Stimulated activated CD8-positive, alpha-beta memory T cell treated with anti-CD3 and anti-CD28 coated beads, Interleukin-7, amount 100 ng/mL, for 24 hours (primary cell): ENCODE measurements at regions not wholly inside any gene's neighbourhood (a gene's known extent, or its start where the extent isn't known, plus 50 kb on each side); places are given as distances from the start of the nearest gene placed in this dataset.

Experiments
- DNase-seq: peaks from one replicate; pipeline ENCODE4 v3.0.0-alpha.2; 2020; ENCODE audit warnings: low read depth

- DNase-seq, result no peak
Measured at GRCh38 chr11:32204751-32205150, 113.9 kb downstream of the RCN1 start.

DNA sequence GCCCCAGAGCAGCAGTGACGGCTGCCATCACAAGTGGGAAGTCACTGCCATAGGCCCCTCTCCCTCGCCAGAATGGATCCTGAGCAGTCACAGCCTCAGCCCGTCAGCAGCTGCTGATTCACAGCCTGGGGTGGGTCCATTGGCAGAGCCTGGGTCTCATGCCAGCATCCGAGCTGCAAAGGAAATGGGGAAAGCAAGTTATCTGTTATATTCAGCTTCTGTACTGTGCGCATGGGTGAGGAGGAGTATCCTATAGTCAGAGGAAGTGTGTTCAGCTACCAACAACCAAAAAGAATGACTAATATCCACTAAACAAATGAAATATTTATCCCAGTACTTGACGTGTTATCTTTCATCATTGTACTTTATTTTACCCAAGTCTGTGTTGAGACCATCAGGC is 119.7 kb downstream of the RCN1 start:
- DNase-seq, result no peak

- DNase-seq, result no peak
Measured at GRCh38 chr11:32213223-32213622, 122.3 kb downstream of the RCN1 start.

- DNase-seq, result no peak
Measured at GRCh38 chr11:32215157-32215556, 124.3 kb downstream of the RCN1 start.

DNA sequence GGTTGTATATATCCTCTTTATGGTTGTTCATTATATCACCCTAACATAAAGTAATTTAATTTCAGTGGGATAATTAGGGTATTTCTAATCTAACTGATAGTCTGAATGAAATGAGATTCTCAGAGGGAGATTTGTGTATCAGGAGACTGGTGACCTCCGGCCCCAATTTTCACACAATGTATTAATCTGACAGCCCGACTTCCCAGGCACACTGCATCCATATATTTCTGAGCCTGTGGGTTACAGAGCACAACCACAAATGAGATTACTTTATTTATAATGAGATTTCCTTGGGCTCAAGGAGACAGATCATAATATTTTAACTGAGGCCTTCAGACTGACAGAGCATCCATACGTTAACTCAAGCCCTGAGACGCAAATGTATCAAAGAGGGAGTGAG is 125.9 kb downstream of the RCN1 start:
- DNase-seq, result no peak

GRCh38 chr11:32219320-32219719 is 128.4 kb downstream of the RCN1 start:
- DNase-seq, result no peak

GRCh38 chr11:32221476-32222032 is 130.7 kb downstream of the RCN1 start:
- no peak for DNase-seq

DNA sequence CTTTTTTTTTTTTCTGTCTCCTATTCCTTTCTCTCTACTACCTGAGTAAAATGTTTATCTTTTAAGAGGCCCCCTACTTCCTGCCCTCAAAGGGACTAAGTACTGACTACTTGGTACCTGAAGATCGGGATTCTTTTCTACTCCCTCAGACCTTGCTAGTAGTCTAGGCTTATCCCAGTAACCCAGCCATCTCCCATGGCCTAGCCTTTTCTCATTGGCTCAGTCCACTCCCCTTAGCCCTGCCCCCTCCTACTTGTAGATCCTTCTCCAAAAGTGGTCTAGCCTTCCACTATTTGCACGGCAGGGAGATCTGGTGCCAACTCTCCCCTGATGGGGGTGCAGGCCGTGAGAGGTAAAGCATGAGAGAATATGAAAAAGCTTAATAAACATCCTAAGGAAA is 133.7 kb downstream of the RCN1 start:
- no peak for DNase-seq

- DNase-seq, result no peak
Measured at GRCh38 chr11:32225571-32226285, 134.9 kb downstream of the RCN1 start.

- no peak for DNase-seq
Measured at GRCh38 chr11:32226480-32226879, 135.6 kb downstream of the RCN1 start.

DNA sequence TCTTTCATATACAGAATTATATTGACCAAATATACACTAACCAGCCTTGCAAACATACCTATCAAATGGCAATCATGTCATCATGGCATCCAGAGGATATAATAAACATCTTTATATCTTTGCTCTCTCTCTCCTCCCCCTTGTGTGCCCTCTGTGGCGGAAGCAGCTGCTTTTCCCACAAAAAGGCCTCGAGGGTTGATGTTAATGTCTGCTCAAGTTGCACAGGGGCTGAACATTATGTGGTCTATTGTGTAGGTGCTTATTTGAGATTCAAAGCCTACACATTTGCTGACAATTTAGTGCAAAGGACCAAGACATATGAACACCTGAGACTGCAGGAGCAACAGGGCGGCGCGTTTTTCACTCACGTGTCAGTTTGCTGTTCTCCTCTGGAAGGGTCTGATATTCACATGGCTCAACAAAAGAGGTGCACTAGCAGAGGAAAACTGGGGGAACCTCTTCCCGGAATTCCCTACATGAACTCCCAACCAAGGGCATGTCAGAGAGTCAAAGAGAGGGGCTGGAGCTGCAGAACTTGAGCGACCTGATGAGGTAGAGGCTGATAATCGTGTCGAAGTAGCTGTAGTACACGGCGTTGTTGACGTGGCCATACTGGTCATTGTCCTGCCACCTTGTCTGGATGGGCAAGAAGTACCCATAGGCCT is 138.8 kb downstream of the RCN1 start:
- DNase-seq, result no peak

DNA sequence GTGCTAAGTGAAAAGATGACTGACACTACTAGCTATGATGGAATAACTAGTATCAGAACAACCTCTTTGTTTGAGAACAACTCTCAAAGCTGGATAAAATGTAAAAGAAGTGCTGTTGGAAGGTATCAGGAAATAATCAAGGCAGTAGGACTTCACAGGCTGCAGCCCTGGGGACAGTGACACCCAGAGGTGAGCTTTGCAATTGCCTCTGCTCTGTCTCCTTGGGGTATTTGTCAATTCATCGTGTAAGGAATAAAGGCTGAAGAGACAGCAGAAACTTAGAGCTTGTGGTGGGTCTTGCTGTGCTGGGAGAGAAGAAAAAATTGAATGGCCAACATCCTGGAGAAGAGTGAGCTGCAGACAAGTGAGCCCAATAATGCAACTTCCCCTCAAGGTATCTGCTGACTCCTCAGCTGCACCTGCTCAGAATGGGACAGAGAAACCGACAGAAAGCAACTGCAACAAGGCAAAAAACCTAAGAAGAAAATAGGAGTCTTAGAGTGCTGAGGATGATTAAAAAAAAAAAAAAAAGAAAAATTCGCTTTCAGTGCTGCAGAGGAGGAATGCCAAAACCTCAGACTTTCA is 141.1 kb downstream of the RCN1 start:
- DNase-seq, result no peak

DNA sequence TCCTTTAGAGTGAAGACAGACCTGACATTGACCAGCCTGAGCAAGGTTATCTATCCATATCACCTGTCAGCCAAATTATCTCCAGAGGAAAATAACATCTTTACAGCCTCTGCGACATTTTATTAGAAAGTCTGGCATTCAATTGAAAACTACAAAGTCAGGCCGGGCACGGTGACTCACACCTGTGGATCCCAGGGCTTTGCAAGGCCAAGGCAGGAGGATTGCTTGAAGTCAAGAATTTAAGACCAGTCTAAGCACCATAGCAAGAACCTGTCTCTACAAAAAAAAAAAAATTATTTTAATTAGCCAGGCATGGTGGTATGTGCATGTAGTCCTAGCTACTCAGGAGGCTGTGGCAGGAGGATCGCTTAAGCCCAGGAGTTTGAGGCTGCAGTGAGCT is 141.6 kb downstream of the RCN1 start:
- no peak for DNase-seq

- no peak for DNase-seq
Measured at GRCh38 chr11:32233276-32233675, 142.4 kb downstream of the RCN1 start.

DNA sequence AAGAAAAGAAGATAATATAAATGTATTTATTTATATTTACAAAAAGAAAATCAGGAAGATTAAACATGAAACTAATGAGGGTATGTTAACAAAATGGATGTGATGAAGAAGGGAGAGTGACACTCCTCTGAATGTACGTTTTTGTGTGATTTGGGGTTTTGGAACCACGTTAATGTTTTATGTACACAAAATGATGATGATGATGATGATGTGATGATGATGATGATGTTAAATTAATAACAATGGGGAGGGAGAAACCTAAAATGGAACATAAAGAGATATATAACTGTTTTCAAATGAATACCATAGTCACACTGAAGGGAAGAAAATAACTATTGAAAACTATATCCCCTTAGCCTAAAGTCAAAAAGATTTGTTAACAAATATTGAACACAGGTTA is 143.1 kb downstream of the RCN1 start:
- DNase-seq, result no peak

- DNase-seq, result no peak
Measured at GRCh38 chr11:32244453-32244852, 153.6 kb downstream of the RCN1 start.

GRCh38 chr11:32253706-32254105 is 162.8 kb downstream of the RCN1 start:
- no peak for DNase-seq

DNA sequence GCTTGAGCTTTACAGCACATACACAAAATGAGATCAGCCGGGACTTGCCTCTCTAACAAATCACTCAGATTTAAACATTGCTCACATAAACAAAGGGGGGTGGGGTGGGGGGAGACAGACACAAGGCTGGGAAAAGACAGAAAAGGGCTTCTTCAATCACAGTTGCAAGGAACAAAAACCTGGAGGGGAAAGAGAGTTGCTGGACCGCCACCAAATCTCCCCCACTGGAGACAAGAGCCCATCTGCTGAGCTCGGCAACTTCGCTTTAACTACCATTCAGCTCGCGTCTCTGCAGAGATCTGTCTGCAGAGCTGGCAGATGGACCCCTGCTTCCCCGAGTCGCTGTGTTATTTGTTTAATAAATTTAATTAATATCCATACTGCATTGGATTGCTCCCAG is 165.0 kb downstream of the RCN1 start:
- no peak for DNase-seq

DNA sequence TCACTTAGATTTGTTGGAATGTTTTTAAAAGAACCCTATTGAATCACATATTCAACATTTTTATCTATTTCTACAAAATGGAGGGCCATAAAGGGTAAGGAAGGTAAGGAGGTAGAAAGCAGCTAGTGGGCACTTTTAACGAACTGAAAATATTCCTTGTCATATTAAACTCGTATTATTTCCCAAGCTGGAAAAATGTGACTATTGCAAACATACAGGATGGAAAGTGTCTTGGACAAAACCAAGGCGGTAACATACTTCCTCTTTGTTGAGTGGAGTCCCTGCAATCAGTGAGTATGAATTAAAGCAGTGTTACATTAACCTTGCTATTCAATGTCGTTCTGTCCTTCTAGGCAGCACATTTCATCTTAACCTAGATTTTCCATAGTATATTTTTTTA is 165.6 kb downstream of the RCN1 start:
- DNase-seq, result no peak

GRCh38 chr11:32259641-32260081 is 168.8 kb downstream of the RCN1 start:
- DNase-seq, result no peak

- no peak for DNase-seq
Measured at GRCh38 chr11:32262367-32262766, 171.5 kb downstream of the RCN1 start.

DNA sequence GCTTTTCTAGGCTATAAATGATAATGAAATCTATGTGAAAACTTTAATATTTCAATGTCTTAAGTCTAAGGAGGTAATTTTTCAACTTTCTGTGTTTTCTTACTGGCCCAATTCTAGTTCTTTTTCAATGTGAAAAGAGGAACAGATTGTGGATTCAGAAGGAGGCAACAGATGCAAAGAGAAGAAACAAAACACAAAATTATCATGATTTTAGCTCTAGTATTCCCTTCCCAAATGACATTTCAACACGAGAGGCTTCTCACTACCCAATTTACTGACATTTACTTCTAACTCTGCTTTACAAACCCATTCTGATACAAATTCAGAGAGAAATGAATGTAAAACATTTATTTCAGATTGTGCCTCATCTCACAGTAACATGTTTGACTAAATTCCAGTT is 169.4 kb downstream of the WT1 start:
- no peak for DNase-seq

DNA sequence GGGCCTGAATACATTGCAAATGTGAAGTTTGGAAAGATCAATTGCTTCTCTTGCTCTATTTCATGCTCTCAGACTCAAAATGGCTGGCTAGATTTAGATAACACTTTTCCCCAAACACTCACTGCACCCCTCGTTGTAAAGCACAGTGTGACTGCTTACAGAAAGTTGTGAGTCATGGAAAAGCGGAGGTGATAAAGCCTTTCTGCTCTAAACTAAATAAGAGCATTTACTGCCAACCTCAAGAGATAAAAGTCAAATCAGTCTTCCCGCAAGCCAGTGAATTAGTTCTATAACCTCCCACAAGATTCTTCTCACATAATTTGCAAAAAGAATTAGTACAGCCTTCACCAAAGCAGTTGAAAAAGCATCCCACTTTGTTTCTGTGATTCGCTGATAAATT is 168.7 kb downstream of the WT1 start:
- DNase-seq, result no peak
